ENCODE measurements at regions not wholly inside any gene's neighbourhood (a gene's known extent, or its start where the extent isn't known, plus 50 kb on each side); places are given as distances from the start of the nearest gene placed in this dataset.
"Not testable (repeated sequence)": the region's sequence is repeated elsewhere in the genome, so short reads cannot be mapped to it uniquely, and the experiment has no call there.

- DNase-seq (ENCODE audit: low spot score) (no peak), ATAC-seq (ENCODE audit: low read depth) (no peak)
- TF ChIP-seq CTCF (IDR thresholded peaks at IDR 0.05; ENCODE audit: poor library complexity, severe bottlenecking), result no peak
- no peak overlapping the region for H3K27ac ChIP-seq (ENCODE audit: poor library complexity, severe bottlenecking)
- H3K4me3 ChIP-seq (ENCODE audit: severe bottlenecking), result no peak overlapping the region
- no peaks in the 10 kb centered on the region for H3K9me3 ChIP-seq (ENCODE audit: severe bottlenecking)
- peaks cover 3% of the 10 kb centered on the region for H3K27me3 ChIP-seq (ENCODE audit: insufficient read depth, poor library complexity, severe bottlenecking)
- H3K4me1 ChIP-seq (ENCODE audit: insufficient read depth, poor library complexity, severe bottlenecking), result no peaks in the 10 kb centered on the region
- no peaks in the 10 kb centered on the region for H3K36me3 ChIP-seq (ENCODE audit: low read depth)
Observed at GRCh38 chr3:78260388-78260787, 1220.5 kb downstream of the ROBO2 start.

GRCh38 chr3:78266550-78266949, 1226.7 kb downstream of the ROBO2 start:
- H3K4me3 ChIP-seq (ENCODE audit: severe bottlenecking); DNase-seq (ENCODE audit: low spot score); H3K4me1 ChIP-seq (ENCODE audit: insufficient read depth, poor library complexity, severe bottlenecking); H3K27ac ChIP-seq (ENCODE audit: poor library complexity, severe bottlenecking); H3K27me3 ChIP-seq (ENCODE audit: insufficient read depth, poor library complexity, severe bottlenecking); H3K36me3 ChIP-seq (ENCODE audit: low read depth); ATAC-seq (ENCODE audit: low read depth); H3K9me3 ChIP-seq (ENCODE audit: severe bottlenecking): not testable (repeated sequence)

GRCh38 chr3:78267235-78267634, 1227.3 kb downstream of the ROBO2 start:
- Histone ChIP-seq H3K9me3 (ENCODE audit: severe bottlenecking) (no peaks in the 10 kb centered on the region), H3K36me3 (ENCODE audit: low read depth) (no peaks in the 10 kb centered on the region), H3K4me1 (ENCODE audit: insufficient read depth, poor library complexity, severe bottlenecking) (no peaks in the 10 kb centered on the region), H3K27ac (ENCODE audit: poor library complexity, severe bottlenecking) (no peak overlapping the region), H3K27me3 (ENCODE audit: insufficient read depth, poor library complexity, severe bottlenecking) (no peaks in the 10 kb centered on the region), H3K4me3 (ENCODE audit: severe bottlenecking) (no peak overlapping the region)
- DNase-seq (ENCODE audit: low spot score) (no peak), ATAC-seq (ENCODE audit: low read depth) (no peak)
- TF ChIP-seq CTCF (IDR thresholded peaks at IDR 0.05; ENCODE audit: poor library complexity, severe bottlenecking), result no peak

- no peak for DNase-seq (ENCODE audit: low spot score)
- no peak for ATAC-seq (ENCODE audit: low read depth)
- H3K4me3 ChIP-seq (ENCODE audit: severe bottlenecking), result no peak overlapping the region
- H3K36me3 ChIP-seq (ENCODE audit: low read depth), result no peaks in the 10 kb centered on the region
- no peaks in the 10 kb centered on the region for H3K4me1 ChIP-seq (ENCODE audit: insufficient read depth, poor library complexity, severe bottlenecking)
- TF ChIP-seq CTCF (IDR thresholded peaks at IDR 0.05; ENCODE audit: poor library complexity, severe bottlenecking), result no peak
- no peaks in the 10 kb centered on the region for H3K9me3 ChIP-seq (ENCODE audit: severe bottlenecking)
- H3K27me3 ChIP-seq (ENCODE audit: insufficient read depth, poor library complexity, severe bottlenecking), result no peaks in the 10 kb centered on the region
- H3K27ac ChIP-seq (ENCODE audit: poor library complexity, severe bottlenecking), result no peak overlapping the region
Observed at GRCh38 chr3:78268087-78268486, 1228.2 kb downstream of the ROBO2 start.

- DNase-seq (ENCODE audit: low spot score) (no peak), ATAC-seq (ENCODE audit: low read depth) (no peak)
- no peaks in the 10 kb centered on the region for H3K27me3 ChIP-seq (ENCODE audit: insufficient read depth, poor library complexity, severe bottlenecking)
- no peak for TF ChIP-seq CTCF (IDR thresholded peaks at IDR 0.05; ENCODE audit: poor library complexity, severe bottlenecking)
- H3K27ac ChIP-seq (ENCODE audit: poor library complexity, severe bottlenecking), result no peak overlapping the region
- H3K9me3 ChIP-seq (ENCODE audit: severe bottlenecking), result no peaks in the 10 kb centered on the region
- no peak overlapping the region for H3K4me3 ChIP-seq (ENCODE audit: severe bottlenecking)
- no peaks in the 10 kb centered on the region for H3K4me1 ChIP-seq (ENCODE audit: insufficient read depth, poor library complexity, severe bottlenecking)
- no peaks in the 10 kb centered on the region for H3K36me3 ChIP-seq (ENCODE audit: low read depth)
Observed at GRCh38 chr3:78268716-78269668, 1229.1 kb downstream of the ROBO2 start.
